MCF 10A (cell line): ENCODE measurements at regions not wholly inside any gene's neighbourhood (a gene's known extent, or its start where the extent isn't known, plus 50 kb on each side); places are given as distances from the start of the nearest gene placed in this dataset.

Source experiments
- BruUV-seq: library from RNA; stranded (reverse); fragments of 400-500 nt; replicated peaks from 2 replicates; lab custom pipeline; 2021; lab: Mats Ljungman, UMichigan
- CTCF ChIA-PET: fragments of 300-600 bp; sonication (Branson Sonifier 250); formaldehyde crosslinking; extraction: SDS; loops from one replicate; lab custom pipeline; 2021; ENCODE audit warnings: antibody characterized with exemption, inconsistent platforms; lab: Yijun Ruan, JAX
- POLR2A ChIA-PET: fragments of 300-600, 350-650 bp; sonication (Branson Sonifier 250); formaldehyde crosslinking; extraction: SDS; loops from one replicate; lab custom pipeline; 2020; ENCODE audit warnings: antibody characterized with exemption, inconsistent platforms; lab: Yijun Ruan, JAX
- DNase-seq: peaks from one replicate; pipeline ENCODE4 v3.0.0-alpha.2; 2018; ENCODE audit not compliant: unreplicated experiment
- H3K27ac Mint-ChIP-seq: one replicate; pipeline ENCODE4 v1.8.0; 2022; ENCODE audit warnings: mild to moderate bottlenecking, low read depth, mixed read lengths; ENCODE audit not compliant: unreplicated experiment
- H3K27me3 Mint-ChIP-seq: one replicate; pipeline ENCODE4 v1.8.0; 2022; ENCODE audit warnings: mixed read lengths; ENCODE audit not compliant: insufficient read depth, unreplicated experiment
- H3K36me3 Mint-ChIP-seq: one replicate; pipeline ENCODE4 v1.8.0; 2022; ENCODE audit warnings: mild to moderate bottlenecking, moderate library complexity, mixed read lengths; ENCODE audit not compliant: insufficient read depth, unreplicated experiment
- H3K4me1 Mint-ChIP-seq: one replicate; pipeline ENCODE4 v1.8.0; 2022; ENCODE audit warnings: mixed read lengths; ENCODE audit not compliant: insufficient read depth, unreplicated experiment
- H3K4me3 Mint-ChIP-seq: one replicate; pipeline ENCODE4 v1.8.0; 2022; ENCODE audit warnings: mild to moderate bottlenecking, moderate library complexity, mixed read lengths; ENCODE audit not compliant: unreplicated experiment
- H3K9me3 Mint-ChIP-seq: one replicate; pipeline ENCODE4 v1.8.0; 2022; ENCODE audit warnings: mixed read lengths; ENCODE audit not compliant: unreplicated experiment
- CTCF ChIP-seq: fragments of 200-600 bp; IDR thresholded peaks from one replicate; pipeline ENCODE4 v1.8.0; 2022; ENCODE audit warnings: antibody characterized with exemption, mild to moderate bottlenecking; ENCODE audit not compliant: unreplicated experiment
- intact Hi-C: fragments of 100-400 bp; cut with micrococcal nuclease; formaldehyde crosslinking; loops from 2 replicates; pipeline ENCODE4 v1.14.1; 2022

- Mint-ChIP-seq H3K27me3 (peaks cover 17% of the 10 kb centered on the region), H3K4me1 (no peaks in the 10 kb centered on the region), H3K27ac (no peak overlapping the region), H3K4me3 (no peak overlapping the region), H3K36me3 (no peaks in the 10 kb centered on the region), H3K9me3 (no peaks in the 10 kb centered on the region)
- ChIA-PET CTCF (interaction anchor here (1.6 to 6.7 kb wide), 2 partner anchors 14 to 154 kb away, joined by 4 to 51 read pairs; no protein-coding TSS in a partner anchor), POLR2A (interaction anchor here (0.6 kb wide), 1 partner anchor 935 kb away, joined by 3 read pairs; no protein-coding TSS in a partner anchor)
- DNase-seq = no peak
- TF ChIP-seq CTCF = no peak
- no TSS peak for BruUV-seq
- intact Hi-C loops = no loop called here
Observed at GRCh38 chr1:177794376-177794991, 175.4 kb downstream of the SEC16B start.

- no peak overlapping the region for H3K27ac Mint-ChIP-seq
- H3K9me3 Mint-ChIP-seq = no peaks in the 10 kb centered on the region
- no peaks in the 10 kb centered on the region for H3K4me1 Mint-ChIP-seq
- POLR2A ChIA-PET = interaction anchor here (0.6 kb wide), 1 partner anchor 934 kb away, joined by 3 read pairs; no protein-coding TSS in a partner anchor
- no peaks in the 10 kb centered on the region for H3K36me3 Mint-ChIP-seq
- no TSS peak for BruUV-seq
- TF ChIP-seq CTCF = no peak
- CTCF ChIA-PET = interaction anchor here (0.9 to 6.7 kb wide), 3 partner anchors 13 to 152 kb away, joined by 3 to 51 read pairs (median 3); no protein-coding TSS in a partner anchor
- no peak for DNase-seq
- H3K27me3 Mint-ChIP-seq = peaks cover 11% of the 10 kb centered on the region
- intact Hi-C loops = no loop called here
- H3K4me3 Mint-ChIP-seq = no peak overlapping the region
Observed at GRCh38 chr1:177793900-177794299, 176.0 kb downstream of the SEC16B start.

GRCh38 chr1:177790566-177790965 is 179.3 kb downstream of the SEC16B start:
- BruUV-seq = no TSS peak
- DNase-seq = no peak
- ChIA-PET CTCF (interaction anchor here (0.5 to 6.7 kb wide), 9 partner anchors 9 to 1152 kb away, joined by 3 to 51 read pairs (median 3); no protein-coding TSS in a partner anchor), POLR2A (interaction anchor here (0.7 to 1.8 kb wide), 2 partner anchors 10 to 85 kb away, joined by 4 read pairs; no protein-coding TSS in a partner anchor)
- no peak for TF ChIP-seq CTCF
- Mint-ChIP-seq H3K9me3 (no peaks in the 10 kb centered on the region), H3K36me3 (no peaks in the 10 kb centered on the region), H3K27me3 (peaks cover 18% of the 10 kb centered on the region), H3K4me1 (no peaks in the 10 kb centered on the region), H3K27ac (no peak overlapping the region), H3K4me3 (no peak overlapping the region)
- intact Hi-C loops = no loop called here

- no TSS peak for BruUV-seq
- intact Hi-C loops = loop anchor here (10.0 kb wide), 2 partner anchors 435 to 605 kb away; no protein-coding TSS in a partner anchor
- POLR2A ChIA-PET = interaction anchor here (1.8 kb wide), 1 partner anchor 9 kb away, joined by 4 read pairs; no protein-coding TSS in a partner anchor
Observed at GRCh38 chr1:177789956-177790355, 179.9 kb downstream of the SEC16B start.

More at GRCh38 chr1:177789956-177790355, 179.9 kb downstream of the SEC16B start:
- H3K4me3 Mint-ChIP-seq = no peak overlapping the region
- CTCF ChIA-PET = interaction anchor here (0.6 to 6.7 kb wide), 6 partner anchors 9 to 1328 kb away, joined by 3 to 51 read pairs (median 3); no protein-coding TSS in a partner anchor
- peaks cover 18% of the 10 kb centered on the region for H3K27me3 Mint-ChIP-seq
- H3K4me1 Mint-ChIP-seq = no peaks in the 10 kb centered on the region
- no peaks in the 10 kb centered on the region for H3K36me3 Mint-ChIP-seq
- H3K9me3 Mint-ChIP-seq = no peaks in the 10 kb centered on the region
- DNase-seq = no peak
- H3K27ac Mint-ChIP-seq = no peak overlapping the region
- no peak for TF ChIP-seq CTCF
